Superior temporal gyrus (tissue), 1 donor: ENCODE measurements at regions not wholly inside any gene's neighbourhood (a gene's known extent, or its start where the extent isn't known, plus 50 kb on each side); places are given as distances from the start of the nearest gene placed in this dataset.
"Not testable (repeated sequence)": the region's sequence is repeated elsewhere in the genome, so short reads cannot be mapped to it uniquely, and the experiment has no call there.

Experiments used
- DNase-seq: peaks from one replicate; pipeline ENCODE4 v3.0.0-alpha.2; 2016; ENCODE audit errors: extremely low spot score

DNA sequence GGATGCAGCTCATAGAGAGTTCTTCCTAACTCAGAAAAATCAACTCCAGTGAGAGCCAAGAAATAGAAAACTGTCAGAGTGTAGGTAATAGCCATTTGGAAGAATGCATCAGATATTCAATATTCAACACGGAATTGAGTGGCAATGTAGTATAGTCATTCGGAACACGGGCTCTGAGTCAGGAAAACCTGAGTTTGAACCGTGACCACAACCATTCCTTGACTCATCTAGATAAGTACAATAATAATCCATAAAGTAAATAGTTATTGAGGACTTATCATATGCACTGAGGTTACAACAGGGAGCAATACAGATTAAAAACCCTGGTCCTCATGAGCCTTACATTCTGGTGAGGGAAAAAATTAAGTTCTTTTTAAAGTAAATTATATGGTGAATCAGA is 62.6 kb upstream of the PHF21A start:
- no peak for DNase-seq

DNA sequence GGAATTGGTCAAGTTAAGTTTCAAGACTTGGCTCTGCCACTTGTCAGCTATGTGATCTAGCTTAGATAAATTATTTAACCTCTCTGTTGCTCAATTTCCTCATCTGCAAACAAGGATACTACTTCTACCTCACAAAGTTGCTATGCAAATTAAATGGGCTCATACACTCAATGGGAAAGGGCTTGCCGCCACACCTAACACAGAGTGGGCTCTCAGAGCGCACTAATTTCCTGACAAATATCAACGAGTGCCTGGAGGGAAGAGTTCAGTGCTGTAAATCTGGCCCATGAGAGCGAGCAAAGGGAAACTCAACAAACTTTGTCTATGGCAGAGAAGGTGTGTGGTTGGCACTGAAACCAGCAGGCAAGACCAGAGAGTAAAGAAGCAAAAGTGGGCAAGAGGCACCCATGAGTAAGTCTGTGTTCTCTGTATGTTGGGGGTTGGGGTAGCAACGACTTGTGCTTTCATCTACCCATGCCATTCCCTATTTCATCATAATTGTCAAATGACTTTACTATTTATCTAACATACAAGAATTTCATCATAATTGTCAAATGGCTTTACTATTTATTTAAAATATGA is 60.7 kb upstream of the PHF21A start:
- no peak for DNase-seq

DNA sequence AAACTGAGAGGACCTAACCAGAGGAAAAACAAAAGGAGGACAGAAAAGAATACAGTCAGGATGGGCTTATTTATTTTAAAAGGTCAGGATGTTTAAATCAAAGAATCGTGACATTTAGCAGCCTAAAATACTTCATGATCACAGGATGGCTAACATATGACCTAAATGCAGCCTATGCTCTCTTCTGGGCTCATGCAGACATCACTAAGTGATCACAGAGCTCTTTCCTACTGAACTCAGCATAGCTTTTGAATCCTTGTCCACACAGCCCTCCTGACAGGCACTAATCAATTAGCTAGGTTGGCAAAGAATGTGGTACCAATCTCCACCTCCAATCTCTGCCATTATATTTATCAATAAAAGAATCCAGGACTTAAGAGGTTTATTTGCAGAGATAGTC is 60.1 kb upstream of the PHF21A start:
- no peak for DNase-seq

DNA sequence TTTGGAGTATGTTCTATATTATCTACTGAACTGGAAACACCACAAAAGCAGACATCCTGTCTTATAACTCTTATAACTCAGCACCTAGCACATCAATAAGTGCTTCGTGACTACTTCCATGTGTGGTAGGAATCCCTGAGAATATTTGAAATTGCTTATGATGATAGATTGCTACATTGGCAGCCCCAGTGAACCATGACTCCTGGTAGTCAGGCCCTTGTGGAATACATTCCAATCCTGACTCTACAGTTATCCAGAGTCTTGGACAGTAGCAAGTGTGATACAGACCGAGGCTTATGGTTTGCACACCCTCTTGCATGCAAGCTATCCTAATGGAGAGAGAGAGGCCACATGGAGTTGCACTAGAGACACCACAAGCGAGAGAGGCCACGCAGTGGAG is 59.5 kb upstream of the PHF21A start:
- DNase-seq = no peak

DNA sequence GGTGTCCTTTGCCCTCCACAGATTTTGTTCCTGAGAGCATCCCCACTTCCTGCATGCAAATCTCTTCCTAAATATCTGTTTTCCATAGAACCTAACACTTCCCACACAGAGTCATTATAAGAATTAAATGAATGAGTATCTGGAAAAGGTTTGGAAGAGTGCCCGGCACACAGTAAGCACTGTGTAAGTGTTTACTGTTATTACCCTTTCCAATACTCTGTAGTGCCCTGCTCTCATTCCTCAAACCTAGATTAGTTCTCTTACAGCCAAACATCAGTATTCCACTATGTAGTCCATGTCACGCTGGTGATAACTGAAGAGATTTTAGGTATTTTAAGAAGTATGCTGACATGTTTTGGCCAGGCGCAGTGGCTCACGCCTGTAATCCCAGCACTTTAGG is 57.3 kb upstream of the PHF21A start:
- DNase-seq = no peak

DNA sequence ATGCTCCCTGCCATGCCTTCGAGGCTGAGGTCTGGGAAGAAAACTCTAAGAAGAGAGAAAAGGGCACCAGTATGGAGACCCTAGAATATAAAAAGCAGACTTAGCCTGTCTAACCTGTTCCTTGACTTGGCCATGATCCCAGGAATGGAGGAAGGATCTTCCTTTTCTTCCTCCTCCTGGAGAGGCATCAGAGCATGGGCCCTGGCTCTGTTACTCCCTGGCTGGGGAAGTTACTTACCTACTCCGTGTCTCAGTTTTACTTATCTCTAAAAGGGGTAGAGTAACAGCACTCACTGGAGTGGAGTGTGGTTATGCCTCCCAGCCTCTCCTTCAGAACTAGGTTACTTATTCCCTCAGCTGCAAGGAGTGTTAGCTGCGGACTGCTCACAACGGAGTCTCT is 55.2 kb upstream of the PHF21A start:
- no peak for DNase-seq

DNA sequence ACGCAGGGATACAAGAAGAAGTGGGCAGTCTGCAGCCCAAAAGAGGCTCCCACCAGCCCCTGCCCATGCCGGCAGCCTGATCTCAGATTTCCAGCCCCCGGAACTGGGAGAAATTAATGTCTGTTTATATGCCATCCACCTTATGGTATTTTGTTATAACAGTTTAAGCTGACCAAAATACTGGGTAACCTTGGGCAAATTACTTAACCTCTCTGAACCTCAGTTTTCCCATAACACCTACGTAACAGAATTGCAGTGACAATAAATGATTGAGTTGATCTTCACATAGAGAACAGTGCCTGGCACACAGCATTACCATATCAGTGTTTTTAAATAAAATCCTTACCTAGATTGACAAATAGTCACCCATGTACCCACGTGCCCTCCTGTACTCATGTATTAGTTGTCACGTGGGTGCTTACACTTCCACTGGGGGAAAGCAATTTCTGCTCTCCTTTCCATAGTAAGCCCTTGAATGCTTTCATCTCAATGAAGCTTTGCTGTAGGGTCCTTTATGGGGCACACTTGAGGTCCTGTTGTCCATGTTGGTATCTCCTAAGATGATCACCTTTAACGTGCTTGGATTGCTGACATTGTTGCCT is 54.2 kb upstream of the PHF21A start:
- no peak for DNase-seq

DNA sequence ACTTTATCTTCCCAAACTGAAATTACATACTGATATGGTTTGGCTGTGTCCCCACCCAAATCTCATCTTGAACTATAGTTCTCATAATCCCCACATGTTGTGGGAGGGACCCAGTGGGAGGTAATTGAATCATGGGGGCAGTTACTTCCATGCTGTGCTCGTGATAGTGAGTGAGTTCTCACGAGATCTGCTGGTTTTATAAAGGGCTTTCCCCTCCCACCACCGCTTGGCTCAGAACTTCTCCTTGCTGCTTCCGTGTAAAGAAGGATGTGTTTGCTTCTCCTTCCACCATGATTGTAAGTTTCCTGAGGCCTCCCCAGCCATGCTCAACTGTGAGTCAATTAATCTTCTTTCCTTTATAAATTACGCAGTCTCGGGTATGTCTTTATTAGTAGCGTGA is 50.4 kb upstream of the PHF21A start:
- not testable (repeated sequence) for DNase-seq
